HFF-Myc (cell line): ENCODE measurements at regions not wholly inside any gene's neighbourhood (a gene's known extent, or its start where the extent isn't known, plus 50 kb on each side); places are given as distances from the start of the nearest gene placed in this dataset.
"Not testable (repeated sequence)": the region's sequence is repeated elsewhere in the genome, so short reads cannot be mapped to it uniquely, and the experiment has no call there.

ENCODE experiments used
- DNase-seq: peaks from one replicate; pipeline ENCODE4 v3.0.0-alpha.2; 2011; ENCODE audit warnings: low read depth; ENCODE audit errors: extremely low read depth
- H3K4me3 ChIP-seq: replicated peaks from 2 replicates; pipeline ENCODE4 v1.5.1; 2011; ENCODE audit warnings: low read depth, mild to moderate bottlenecking, control low read depth, low read length
- CTCF ChIP-seq: IDR thresholded peaks from 2 replicates; pipeline ENCODE4 v1.5.1; 2012; ENCODE audit warnings: mild to moderate bottlenecking, low read depth, low read length, control low read depth; ENCODE audit errors: missing control alignments

- no peak for TF ChIP-seq CTCF
- no peak for DNase-seq
- H3K4me3 ChIP-seq: no peak overlapping the region
These were observed 759.5 kb downstream of the GRXCR1 start for GRCh38 chr4:43651991-43652390.

- not testable (repeated sequence) for H3K4me3 ChIP-seq, DNase-seq
These were observed 767.0 kb downstream of the GRXCR1 start for GRCh38 chr4:43659547-43659946.

GRCh38 chr4:43672265-43672885 is 776.2 kb downstream of the KCTD8 start:
- DNase-seq: not testable (repeated sequence)

GRCh38 chr4:43680421-43680820 is 768.2 kb downstream of the KCTD8 start:
- DNase-seq: no peak
- H3K4me3 ChIP-seq: no peak overlapping the region
- TF ChIP-seq CTCF: no peak

More at GRCh38 chr4:43672265-43672885, 776.2 kb downstream of the KCTD8 start:
- not testable (repeated sequence) for H3K4me3 ChIP-seq

GRCh38 chr4:43682551-43682950 is 766.1 kb downstream of the KCTD8 start:
- no peak for TF ChIP-seq CTCF
- DNase-seq: no peak
- H3K4me3 ChIP-seq: no peak overlapping the region

- no peak for TF ChIP-seq CTCF
- no peak overlapping the region for H3K4me3 ChIP-seq
- DNase-seq: no peak
These were observed 758.5 kb downstream of the KCTD8 start for GRCh38 chr4:43690116-43690515.

- H3K4me3 ChIP-seq: no peak overlapping the region
- DNase-seq: no peak
- TF ChIP-seq CTCF: no peak
These were observed 754.7 kb downstream of the KCTD8 start for GRCh38 chr4:43693876-43694275.

GRCh38 chr4:43709443-43709842 is 739.2 kb downstream of the KCTD8 start:
- DNase-seq: no peak
- no peak overlapping the region for H3K4me3 ChIP-seq
- no peak for TF ChIP-seq CTCF
